Left ventricle myocardium inferior (tissue), 1 donor: ENCODE measurements at regions not wholly inside any gene's neighbourhood (a gene's known extent, or its start where the extent isn't known, plus 50 kb on each side); places are given as distances from the start of the nearest gene placed in this dataset.

Experiments
- DNase-seq: peaks from one replicate; pipeline ENCODE4 v3.0.0-alpha.2; 2020
- H3K27ac ChIP-seq: fragments of 200-600 bp; replicated peaks from 2 replicates; pipeline ENCODE4 v1.8.0; 2021
- H3K27me3 ChIP-seq: fragments of 200-600 bp; 2 replicates; pipeline ENCODE4 v1.8.0; 2021; ENCODE audit warnings: low read depth
- H3K36me3 ChIP-seq: fragments of 200-600 bp; 2 replicates; pipeline ENCODE4 v1.8.0; 2021
- H3K4me1 ChIP-seq: fragments of 200-600 bp; 2 replicates; pipeline ENCODE4 v1.8.0; 2021
- H3K4me3 ChIP-seq: fragments of 200-600 bp; 2 replicates; pipeline ENCODE4 v1.8.0; 2021; ENCODE audit warnings: mild to moderate bottlenecking, moderate library complexity
- H3K9me3 ChIP-seq: fragments of 200-600 bp; replicated peaks from 2 replicates; pipeline ENCODE4 v1.8.0; 2021
- CTCF ChIP-seq: fragments of 200-600 bp; IDR thresholded peaks from 2 replicates; pipeline ENCODE4 v1.8.0; 2021; ENCODE audit warnings: antibody characterized with exemption, mild to moderate bottlenecking, borderline replicate concordance
- intact Hi-C: fragments of 100-400 bp; cut with micrococcal nuclease; formaldehyde crosslinking; loops from one replicate; pipeline ENCODE4 v1.11.0; 2022
- donor health status: DM: no; HTN: yes; CAD: no; lungs with severe emphysema.

GRCh38 chr17:55635253-55635914, 87.3 kb downstream of the TMEM100 start:
- intact Hi-C loops, result no loop called here
- Histone ChIP-seq H3K4me1 (peaks cover 24% of the 10 kb centered on the region), H3K36me3 (no peaks in the 10 kb centered on the region), H3K27ac (peak overlapping the region; percentile 52), H3K4me3 (peak overlapping the region; percentile 36), H3K27me3 (peaks cover 11% of the 10 kb centered on the region), H3K9me3 (no peaks in the 10 kb centered on the region)
- no peak for TF ChIP-seq CTCF
- DNase-seq, result no peak

DNA sequence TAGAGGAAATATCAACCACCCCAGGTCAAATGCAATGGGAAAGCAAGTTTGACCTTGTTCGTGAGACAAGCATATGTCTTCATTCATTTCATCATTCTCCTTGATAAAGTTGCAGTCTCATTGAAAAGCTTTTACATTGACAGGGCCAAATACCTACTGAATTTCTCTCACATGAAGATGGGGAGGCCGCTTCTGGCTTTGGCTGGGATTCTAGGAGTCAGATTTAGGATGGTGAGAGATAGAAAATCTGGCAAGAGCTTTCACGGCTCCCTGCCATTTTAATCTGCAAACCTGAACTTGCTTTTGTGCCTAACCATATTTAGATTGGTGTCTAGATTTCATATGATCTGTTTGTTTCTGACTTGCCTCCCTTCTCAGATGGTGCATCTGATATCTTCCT, 88.0 kb downstream of the TMEM100 start:
- Histone ChIP-seq H3K4me3 (peak overlapping the region; percentile 36), H3K9me3 (no peaks in the 10 kb centered on the region), H3K27me3 (peaks cover 15% of the 10 kb centered on the region), H3K27ac (peak overlapping the region; percentile 52), H3K36me3 (no peaks in the 10 kb centered on the region), H3K4me1 (peaks cover 24% of the 10 kb centered on the region)
- no peak for DNase-seq
- intact Hi-C loops, result no loop called here
- TF ChIP-seq CTCF, result no peak

DNA sequence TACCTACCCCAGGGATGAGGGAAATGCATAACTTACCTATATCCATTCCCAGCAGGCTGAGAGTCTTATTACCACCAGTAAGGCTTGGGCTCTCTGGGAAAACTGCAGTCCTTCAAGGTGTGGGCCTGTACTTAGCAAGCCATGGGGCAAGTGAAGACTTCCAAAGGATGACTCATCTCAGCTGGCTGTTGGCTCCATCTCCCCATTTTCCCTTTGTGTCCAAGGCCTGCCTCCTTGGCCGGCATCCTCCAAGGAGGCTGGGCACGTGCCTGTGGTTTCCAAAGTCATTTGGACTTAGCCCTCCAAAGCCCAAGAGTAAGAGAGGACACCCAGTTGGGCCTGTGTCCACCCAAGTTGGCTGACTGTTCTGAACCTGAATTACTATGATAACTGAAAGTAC, 89.8 kb downstream of the TMEM100 start:
- no peak for DNase-seq
- H3K4me3 ChIP-seq, result no peak overlapping the region
- H3K36me3 ChIP-seq, result no peaks in the 10 kb centered on the region
- no peaks in the 10 kb centered on the region for H3K9me3 ChIP-seq
- H3K27ac ChIP-seq, result no peak overlapping the region
- peaks cover 24% of the 10 kb centered on the region for H3K27me3 ChIP-seq
- peaks cover 24% of the 10 kb centered on the region for H3K4me1 ChIP-seq
- no peak for TF ChIP-seq CTCF
- intact Hi-C loops, result no loop called here

GRCh38 chr17:55632236-55632635, 90.4 kb downstream of the TMEM100 start:
- H3K4me3 ChIP-seq, result no peak overlapping the region
- intact Hi-C loops, result no loop called here
- TF ChIP-seq CTCF, result no peak

GRCh38 chr17:55629995-55630394, 92.7 kb downstream of the TMEM100 start:
- intact Hi-C loops, result no loop called here
- H3K27me3 ChIP-seq, result peaks cover 38% of the 10 kb centered on the region
- H3K4me1 ChIP-seq, result peaks cover 5% of the 10 kb centered on the region
- no peak for TF ChIP-seq CTCF
- H3K36me3 ChIP-seq, result no peaks in the 10 kb centered on the region
- H3K9me3 ChIP-seq, result no peaks in the 10 kb centered on the region
- no peak overlapping the region for H3K4me3 ChIP-seq
- H3K27ac ChIP-seq, result no peak overlapping the region
- no peak for DNase-seq

More at GRCh38 chr17:55632236-55632635, 90.4 kb downstream of the TMEM100 start:
- Histone ChIP-seq H3K36me3 (no peaks in the 10 kb centered on the region), H3K27ac (no peak overlapping the region), H3K27me3 (peaks cover 25% of the 10 kb centered on the region), H3K4me1 (peaks cover 24% of the 10 kb centered on the region), H3K9me3 (no peaks in the 10 kb centered on the region)
- no peak for DNase-seq
